ENCODE measurements at regions not wholly inside any gene's neighbourhood (a gene's known extent, or its start where the extent isn't known, plus 50 kb on each side); places are given as distances from the start of the nearest gene placed in this dataset.

DNA sequence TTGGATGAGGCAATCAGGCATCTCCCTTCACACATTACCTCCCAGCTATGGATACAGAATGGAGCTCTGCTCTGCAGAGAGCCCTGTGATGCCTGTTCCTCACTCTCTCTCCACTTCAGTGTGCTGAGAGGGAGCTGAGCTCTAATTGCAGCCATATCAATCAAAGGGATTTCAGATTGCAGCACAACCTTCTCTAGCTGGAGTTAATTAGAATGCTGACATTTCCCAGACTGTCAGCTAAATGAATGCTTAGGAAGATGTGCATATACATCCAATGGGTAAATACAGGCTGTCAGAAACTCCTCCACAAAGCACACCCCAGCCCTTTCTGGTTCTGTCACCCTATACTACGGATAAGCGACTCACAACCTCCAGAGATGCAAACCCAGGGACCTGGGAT is 402.6 kb downstream of the EIPR1 start:
- no peak for DNase-seq

DNA sequence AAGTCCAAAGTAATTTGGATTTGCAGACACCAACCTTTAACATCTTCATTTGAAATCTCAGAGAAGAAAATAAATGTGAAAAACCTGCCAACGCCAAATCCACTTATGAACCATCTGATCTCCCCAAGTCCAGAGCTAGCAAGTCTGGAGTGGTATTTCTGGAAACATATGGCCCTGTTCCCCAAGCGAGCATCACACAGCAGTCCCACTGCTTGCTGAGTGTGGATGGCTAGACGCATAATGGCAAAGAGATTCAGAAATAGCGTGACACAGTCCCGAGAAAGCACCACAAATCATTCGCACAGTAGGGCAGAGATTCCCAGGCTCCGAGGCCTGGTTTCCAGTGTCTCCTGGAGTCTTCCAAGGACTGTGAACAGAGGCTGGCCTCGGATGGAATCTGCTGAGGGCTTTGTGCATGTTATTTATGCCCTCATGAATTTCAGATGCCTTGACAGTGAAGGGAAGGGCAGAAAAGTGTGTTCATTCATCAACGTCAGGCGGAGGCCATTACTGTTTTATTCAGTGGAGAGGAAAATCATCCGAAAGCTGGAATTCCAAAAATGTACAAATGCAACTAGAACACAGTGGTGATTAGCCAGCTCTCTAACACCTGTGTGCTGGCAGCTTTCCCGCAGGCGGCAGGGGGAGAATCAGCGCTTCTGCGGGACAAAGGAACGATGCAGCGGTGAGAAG is 417.0 kb downstream of the EIPR1 start:
- no peak for DNase-seq

DNA sequence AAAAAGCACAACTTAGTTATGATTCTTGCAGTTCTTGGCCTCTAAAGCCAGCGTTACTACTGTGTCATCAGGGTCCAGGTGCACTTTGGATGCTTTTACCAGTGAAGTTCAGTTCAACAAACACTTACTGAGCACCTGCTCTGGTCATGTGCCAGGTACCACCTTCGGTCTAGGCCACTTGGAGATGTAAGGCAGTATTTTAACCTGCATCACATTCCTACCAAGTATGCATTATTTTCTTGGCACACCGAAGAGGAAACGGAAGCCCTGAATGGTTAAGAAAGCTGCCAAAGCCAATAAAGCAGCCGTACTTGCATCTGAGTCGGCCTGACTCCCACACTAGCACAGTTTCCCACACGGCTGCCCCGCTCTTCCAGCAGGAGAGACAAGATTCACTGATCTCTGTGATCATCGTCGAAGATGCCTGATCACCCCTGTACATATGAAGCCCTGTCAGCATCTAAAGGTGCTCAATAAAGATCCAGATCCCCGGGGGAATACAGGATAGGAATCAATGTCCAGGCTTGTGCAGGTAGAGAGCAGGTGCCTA is 427.1 kb downstream of the EIPR1 start:
- no peak for DNase-seq

GRCh38 chr2:2947406-2947805 is 430.2 kb downstream of the EIPR1 start:
- DNase-seq = no peak

DNA sequence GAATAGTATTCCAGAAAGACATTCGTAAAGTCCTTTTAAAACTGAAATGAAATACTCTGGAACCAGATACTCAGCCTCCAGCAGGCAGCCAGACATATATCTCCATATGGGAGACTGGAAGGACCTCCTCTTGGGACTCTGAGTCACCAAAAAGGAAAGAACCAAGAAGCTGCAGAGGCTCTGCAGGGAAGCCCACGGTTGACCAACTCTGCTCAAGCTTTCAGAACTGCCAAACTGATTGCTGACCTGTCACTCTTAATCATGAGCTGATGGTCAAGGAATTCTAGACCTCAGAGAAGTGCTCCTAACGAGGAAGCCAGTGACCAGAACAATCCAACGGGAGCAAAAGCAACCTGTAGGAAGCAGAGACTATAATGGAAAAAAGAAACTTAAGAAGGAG is 434.7 kb downstream of the EIPR1 start:
- no peak for DNase-seq

- no peak for DNase-seq
These were observed 435.4 kb downstream of the EIPR1 start for GRCh38 chr2:2942225-2942624.

- DNase-seq = no peak
These were observed 436.4 kb downstream of the EIPR1 start for GRCh38 chr2:2941205-2941604.

DNA sequence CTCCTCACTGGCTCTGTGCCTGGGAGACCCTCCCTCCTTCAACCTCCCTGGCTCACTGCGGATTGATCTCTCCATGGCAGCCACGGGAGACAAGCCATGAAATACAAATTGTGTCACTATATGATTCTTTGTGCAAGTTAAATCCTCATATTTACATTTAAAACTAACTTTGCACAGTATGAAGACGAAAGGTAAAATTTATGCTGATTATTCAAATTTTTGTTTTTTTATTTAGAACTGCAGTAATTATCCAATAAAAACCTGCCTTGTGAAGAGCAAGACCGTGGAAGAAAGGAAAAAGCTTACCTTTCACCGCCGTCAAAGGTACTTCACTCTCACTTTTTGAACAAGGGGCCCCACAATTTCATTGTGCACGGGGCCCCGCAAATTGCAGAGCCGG is 436.9 kb downstream of the EIPR1 start:
- no peak for DNase-seq

GRCh38 chr2:2940061-2940460 is 437.6 kb downstream of the EIPR1 start:
- no peak for DNase-seq

DNA sequence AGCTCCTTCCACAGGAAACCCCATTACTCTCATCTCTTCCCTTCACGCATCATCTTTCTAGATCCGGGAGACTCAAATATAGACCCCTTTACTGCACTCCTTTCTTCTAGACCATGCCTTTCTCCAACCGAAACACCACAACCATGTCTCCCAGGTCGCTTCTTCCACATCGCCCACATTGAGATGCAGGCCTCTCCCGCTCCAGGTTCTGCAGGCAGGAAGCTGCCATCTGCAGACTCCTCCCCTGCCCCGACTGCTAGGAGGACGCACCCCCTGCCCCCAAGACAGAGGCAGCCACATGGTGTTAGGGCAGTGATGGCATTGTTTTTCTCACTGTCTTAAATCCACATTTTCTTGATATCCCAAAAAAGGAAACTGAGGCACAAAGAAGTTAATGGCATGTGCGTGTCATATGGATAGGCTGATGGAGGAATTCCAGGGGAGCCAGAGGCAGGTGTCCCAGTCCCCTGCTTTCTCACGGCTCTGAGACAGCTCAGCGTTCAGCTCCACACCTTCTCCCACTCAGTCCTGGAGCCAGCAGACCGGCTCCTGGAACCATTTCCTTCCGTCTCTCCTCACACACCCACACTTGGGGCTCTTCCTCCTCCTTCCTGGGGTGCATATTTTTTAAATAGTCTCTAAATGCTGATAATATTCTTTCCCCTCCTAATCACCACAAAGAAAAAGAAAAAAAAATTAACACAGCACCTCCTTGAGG is 438.4 kb downstream of the EIPR1 start:
- no peak for DNase-seq

DNA sequence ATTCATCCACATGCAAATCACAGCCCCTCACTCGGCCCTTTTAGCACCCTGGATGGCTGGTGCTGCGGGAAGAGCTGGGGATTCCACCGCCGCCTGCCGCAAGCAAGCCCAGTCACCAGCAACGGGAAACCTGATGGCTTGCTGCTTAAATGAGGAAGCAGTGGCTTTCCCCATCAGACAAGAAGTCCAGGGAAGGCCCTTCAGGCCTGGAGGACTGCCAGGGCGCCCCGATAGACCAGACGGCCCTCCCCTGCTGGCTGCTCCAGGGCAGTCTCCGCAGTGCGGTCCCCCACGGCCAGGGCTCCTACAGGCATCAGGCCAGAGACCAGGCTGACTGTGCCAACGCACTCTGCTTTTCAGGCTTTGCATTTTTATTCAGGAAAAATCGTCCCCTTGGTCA is 439.1 kb downstream of the EIPR1 start:
- no peak for DNase-seq

- DNase-seq = no peak
These were observed 442.0 kb downstream of the EIPR1 start for GRCh38 chr2:2935445-2936149.

GRCh38 chr2:2933426-2933825 is 444.2 kb downstream of the EIPR1 start:
- DNase-seq = no peak

DNA sequence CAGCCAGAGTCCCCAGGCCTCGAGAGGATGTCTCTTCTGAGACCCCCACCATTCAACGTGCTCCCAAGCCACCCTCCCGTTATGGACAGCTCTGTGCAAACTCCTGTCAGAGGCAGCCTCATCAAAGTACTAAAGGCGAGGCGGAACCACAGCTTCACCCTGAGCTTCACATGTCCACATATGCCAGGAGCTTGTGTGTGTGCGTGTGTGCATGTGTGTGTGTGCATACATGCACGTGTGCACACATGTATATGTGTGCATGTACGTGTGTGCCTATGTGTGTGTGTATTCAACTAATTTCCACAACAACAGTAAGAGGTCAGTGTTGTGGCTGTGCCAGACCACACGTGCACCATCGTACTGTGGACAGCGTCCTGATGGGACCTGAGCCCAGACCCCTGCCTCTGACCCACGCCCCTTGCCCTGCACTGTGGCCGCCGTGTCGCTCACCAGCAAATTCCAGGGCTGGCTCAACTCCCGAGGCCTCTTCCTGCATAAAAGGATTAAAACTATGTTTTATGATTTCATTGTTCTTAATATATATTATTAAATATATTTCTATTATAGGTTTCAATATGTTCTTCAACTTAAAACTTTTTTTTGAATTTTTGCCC is 444.8 kb downstream of the EIPR1 start:
- no peak for DNase-seq

DNA sequence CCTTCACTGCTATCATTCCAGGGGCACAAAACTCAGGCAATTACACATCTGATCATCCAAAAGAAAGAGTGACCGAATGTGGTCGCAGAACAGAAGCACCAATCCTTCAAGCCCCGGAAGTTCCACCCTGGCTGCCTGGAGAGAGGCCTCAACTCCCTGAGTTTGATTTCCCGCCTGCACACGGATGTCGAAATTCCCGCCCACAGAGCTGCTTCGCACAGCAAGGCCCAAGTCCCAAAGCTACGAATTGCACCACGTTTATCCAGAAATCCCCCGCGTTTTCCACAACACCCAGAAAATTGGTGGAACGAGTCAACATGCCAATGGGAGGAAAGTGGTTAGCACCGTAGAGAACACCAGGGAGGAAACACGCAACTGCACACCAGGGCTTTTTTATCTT is 445.4 kb downstream of the EIPR1 start:
- no peak for DNase-seq

GRCh38 chr2:2931318-2932075 is 446.1 kb downstream of the EIPR1 start:
- no peak for DNase-seq

- DNase-seq = no peak
These were observed 446.8 kb downstream of the EIPR1 start for GRCh38 chr2:2930841-2931240.

- no peak for DNase-seq
These were observed 450.8 kb downstream of the EIPR1 start for GRCh38 chr2:2926858-2927175.

- no peak for DNase-seq
These were observed 451.4 kb downstream of the EIPR1 start for GRCh38 chr2:2926009-2926857.

GRCh38 chr2:2922156-2922555 is 455.5 kb downstream of the EIPR1 start:
- no peak for DNase-seq

GRCh38 chr2:2921011-2921720 is 456.5 kb downstream of the EIPR1 start:
- no peak for DNase-seq

All from right forelimb (tissue), 1 donor.